GM19397 (cell line): ENCODE measurements at regions not wholly inside any gene's neighbourhood (a gene's known extent, or its start where the extent isn't known, plus 50 kb on each side); places are given as distances from the start of the nearest gene placed in this dataset.
"Not testable (repeated sequence)": the region's sequence is repeated elsewhere in the genome, so short reads cannot be mapped to it uniquely, and the experiment has no call there.

Experiments used
- ATAC-seq: cut with Tn5 transposase; IDR thresholded peaks from one replicate; pipeline ENCODE4 v1.9.1; 2021; ENCODE audit warnings: mild to moderate bottlenecking, moderate library complexity; ENCODE audit not compliant: unreplicated experiment

- no peak for ATAC-seq
These were observed 404.2 kb upstream of the SGCG start for GRCh38 chr13:22776394-22777186.

- ATAC-seq, result no peak
These were observed 403.6 kb upstream of the SGCG start for GRCh38 chr13:22777207-22777606.

GRCh38 chr13:22789027-22789593 lies 391.7 kb upstream of the SGCG start:
- no peak for ATAC-seq

DNA sequence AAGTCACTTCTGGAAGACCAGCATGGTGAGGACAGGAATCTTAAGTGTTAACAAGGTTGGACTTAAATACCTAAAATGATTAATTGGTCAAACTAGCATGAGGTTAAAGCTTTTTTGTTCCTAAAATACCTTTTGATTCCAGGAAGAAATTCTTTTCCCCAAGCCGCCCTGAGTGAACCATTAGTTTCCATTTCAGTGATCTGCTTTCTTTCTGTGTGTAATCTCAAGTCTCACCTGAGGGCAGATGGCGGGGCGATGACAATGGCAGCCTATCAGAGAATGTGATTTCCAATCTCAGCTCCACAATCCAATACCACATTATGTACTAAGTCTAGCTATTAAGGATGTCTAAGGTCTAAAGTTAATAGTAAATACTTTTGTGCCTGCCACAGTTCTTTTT lies 390.9 kb upstream of the SGCG start:
- no peak for ATAC-seq

DNA sequence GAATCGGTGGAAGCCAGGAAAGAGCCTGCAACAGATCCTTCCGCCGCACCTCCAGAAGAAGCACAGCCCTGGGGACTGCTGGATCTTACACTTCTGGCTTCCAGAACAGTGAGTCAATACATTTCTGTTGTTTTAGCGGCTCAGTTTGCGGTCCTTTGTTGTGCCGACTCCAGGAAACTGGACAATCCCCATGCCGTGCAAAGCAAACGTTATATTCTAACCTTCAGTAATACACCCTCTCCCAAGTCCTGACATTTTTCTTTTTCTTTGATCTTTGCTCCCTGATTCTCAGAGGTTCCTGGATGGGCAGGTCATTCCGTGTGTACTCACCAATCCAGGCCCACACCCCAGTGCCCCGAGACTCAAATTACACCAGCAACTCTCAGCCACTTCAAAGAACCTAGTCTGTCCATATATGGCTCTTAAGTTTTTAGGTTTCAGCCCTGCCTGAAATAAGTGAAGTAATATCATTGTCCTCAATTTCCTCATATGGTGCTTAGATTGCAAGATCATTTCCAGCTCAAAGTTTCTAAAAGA lies 387.1 kb upstream of the SGCG start:
- no peak for ATAC-seq

DNA sequence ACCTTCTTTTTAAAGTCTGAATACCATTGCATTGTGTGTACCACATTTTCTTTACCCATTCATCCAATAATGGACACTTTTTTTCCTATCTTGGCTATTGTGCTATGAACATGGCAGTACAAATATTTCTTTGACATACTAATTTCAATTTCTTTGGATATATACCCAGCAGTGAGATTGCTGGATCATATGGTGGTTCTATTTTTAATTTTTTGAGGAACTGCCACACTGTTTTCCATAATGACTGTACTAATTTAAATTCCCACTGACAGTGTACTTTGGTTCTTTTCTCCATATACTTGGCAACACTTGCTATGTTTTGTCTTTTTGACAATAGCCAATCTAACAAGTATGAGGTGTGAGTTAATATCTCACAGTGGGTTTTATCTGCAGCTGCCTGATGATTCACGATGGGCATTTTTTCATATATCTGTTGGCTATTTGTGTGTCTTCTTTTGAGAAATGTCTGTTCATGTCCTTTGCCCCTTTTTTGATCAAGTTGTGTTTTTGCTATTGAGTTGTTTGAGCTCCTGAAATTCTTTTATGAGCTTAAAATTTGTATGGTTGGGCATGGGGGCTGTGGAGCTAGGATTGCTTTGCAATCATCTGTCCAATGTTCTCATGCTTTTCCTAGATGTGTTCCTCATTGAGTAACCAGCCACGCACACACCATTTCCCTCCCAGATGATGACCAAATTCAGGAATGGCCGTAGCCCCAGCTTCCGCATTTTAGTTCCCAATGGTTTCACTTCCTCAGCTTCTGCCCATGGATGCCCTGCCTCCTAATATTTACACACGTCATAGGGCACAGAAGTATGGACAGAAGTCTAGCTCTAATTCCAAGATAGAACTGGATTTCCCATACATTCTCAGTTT lies 380.0 kb upstream of the SGCG start:
- ATAC-seq, result no peak

DNA sequence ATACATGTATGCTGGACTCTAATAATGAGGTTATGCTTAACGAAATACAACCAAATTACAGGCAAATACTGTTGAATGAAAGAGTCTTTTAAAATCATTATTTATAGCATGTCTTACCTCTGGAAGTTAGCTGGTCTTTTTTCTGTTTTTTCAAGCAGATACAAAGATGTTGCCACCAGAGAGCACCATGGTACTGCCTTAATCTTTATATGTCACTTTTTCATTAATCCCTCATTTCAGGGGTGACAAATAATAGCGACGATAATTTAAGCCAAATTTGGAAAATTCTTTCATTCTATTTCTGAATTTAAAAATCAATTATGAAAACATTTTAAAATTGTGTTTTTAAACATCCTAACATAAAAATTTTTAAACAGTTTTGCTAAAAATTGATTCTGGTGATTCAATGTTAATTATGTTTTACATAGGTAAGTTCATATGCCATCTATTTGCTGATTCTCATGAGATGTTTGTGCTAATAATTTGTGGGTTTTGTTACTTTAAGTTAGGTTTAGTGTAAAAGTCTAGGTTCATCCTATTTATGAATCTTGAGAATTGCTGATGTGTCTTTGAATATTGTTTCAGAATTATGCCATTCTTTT lies 379.3 kb upstream of the SGCG start:
- no peak for ATAC-seq

DNA sequence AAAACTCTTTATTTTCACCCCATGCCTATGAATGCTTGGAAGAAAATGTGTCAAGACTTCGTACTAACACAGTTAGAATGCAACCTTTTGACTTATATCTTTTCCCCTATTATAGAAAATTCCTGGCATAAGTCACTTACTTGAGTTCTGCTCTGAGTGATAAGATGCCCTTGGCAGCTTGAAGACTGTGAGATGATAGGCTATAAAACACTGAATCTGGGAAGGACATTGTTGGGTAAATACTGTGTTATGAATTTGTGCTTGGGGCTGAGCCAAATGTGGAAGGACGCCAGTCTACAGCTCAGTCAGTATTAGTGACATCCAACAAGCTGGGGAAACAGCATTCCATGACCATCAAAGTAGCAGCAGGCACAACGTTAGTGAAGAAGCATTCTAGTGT lies 368.0 kb upstream of the SGCG start:
- ATAC-seq, result no peak

GRCh38 chr13:22813531-22814377 lies 367.0 kb upstream of the SGCG start:
- not testable (repeated sequence) for ATAC-seq

- not testable (repeated sequence) for ATAC-seq
These were observed 366.3 kb upstream of the SGCG start for GRCh38 chr13:22814433-22814832.

DNA sequence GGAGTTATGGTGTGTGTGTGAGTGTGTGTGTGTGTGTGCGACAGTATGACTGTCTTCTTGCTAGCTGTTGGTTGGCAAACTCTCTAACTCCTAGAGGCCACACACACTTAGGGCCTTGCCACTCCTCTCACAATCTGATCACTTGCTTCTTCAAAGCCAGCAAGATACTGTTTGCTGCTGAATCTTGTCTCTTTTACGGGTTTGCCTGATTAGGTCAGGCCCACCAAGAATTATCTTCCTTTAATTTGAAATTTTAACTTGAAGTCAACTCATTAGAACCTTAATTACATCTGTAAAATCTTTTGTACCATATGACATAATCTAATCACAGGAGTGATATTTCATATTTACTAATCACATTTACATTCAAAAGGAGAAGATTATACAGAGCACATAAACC lies 359.2 kb upstream of the SGCG start:
- no peak for ATAC-seq

GRCh38 chr13:22825186-22825585 lies 355.6 kb upstream of the SGCG start:
- no peak for ATAC-seq

DNA sequence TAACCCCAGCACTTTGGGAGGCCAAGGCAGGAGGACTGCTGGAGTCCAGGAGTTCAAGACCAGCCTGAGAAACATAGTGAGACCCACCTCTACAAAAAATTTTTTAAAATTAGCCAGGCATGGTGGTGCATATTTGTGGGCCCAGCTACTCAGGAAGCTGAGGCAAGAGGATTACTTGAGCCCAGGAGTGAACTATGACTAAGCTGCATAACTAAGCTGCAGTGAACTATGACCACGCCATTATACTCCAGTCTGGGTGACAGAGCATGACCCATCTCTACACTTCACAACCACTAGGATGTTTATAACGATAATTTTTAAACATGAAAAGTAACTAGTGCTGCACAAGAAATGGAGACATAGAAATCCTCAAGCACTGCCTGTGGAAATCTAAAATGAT lies 352.7 kb upstream of the SGCG start:
- ATAC-seq, result no peak

DNA sequence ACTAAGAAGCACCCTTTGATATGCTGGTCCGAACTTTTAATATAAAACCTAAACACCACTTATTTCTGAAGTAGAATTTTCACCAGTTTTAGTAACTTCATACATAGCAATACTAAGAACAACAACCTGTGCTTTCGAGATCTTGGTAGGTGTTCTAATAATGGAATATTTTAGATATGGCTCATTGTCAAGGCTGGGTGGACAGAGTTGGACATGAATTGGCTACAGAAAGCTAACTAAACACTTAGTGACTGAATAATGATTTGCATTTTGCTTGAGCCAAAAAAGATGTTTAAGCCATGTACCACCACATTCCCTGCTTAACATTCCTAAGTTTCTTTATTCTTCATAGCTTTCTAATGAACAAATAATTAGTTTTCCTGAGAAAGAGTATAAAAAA lies 344.3 kb upstream of the SGCG start:
- no peak for ATAC-seq

GRCh38 chr13:22837980-22838647 lies 342.7 kb upstream of the SGCG start:
- ATAC-seq, result no peak

GRCh38 chr13:22839603-22840530 lies 340.9 kb upstream of the SGCG start:
- ATAC-seq, result peak; percentile 57

- no peak for ATAC-seq
These were observed 334.2 kb upstream of the SGCG start for GRCh38 chr13:22846551-22846950.

GRCh38 chr13:22848539-22849052 lies 332.2 kb upstream of the SGCG start:
- no peak for ATAC-seq
